ENCODE measurements at regions not wholly inside any gene's neighbourhood (a gene's known extent, or its start where the extent isn't known, plus 50 kb on each side); places are given as distances from the start of the nearest gene placed in this dataset.

GRCh38 chr11:112902361-112903011 is 58.7 kb upstream of the NCAM1 start:
- TF ChIP-seq POLR2A (IDR thresholded peaks at IDR 0.05; ENCODE audit: low read depth, low read length) (no peak), SPI1 (IDR thresholded peaks at IDR 0.05; ENCODE audit: low read depth, low read length) (no peak), TAF1 (IDR thresholded peaks at IDR 0.05; ENCODE audit: low read depth, low read length) (no peak)

Data from GM12891 (cell line).